T47D (cell line): ENCODE measurements at regions not wholly inside any gene's neighbourhood (a gene's known extent, or its start where the extent isn't known, plus 50 kb on each side); places are given as distances from the start of the nearest gene placed in this dataset.
A peak's percentile ranks its signal among the peaks of the same experiment; 100 is the strongest.

ENCODE experiments used
- DNase-seq, 2 experiments: peaks; one replicate each; pipeline versions ENCODE4 v3.0.0 to v3.0.0-alpha.2; 2011 to 2012; ENCODE audit warnings: low read depth in 1 of 2, low spot score in 1 of 2
- JUND ChIP-seq: IDR thresholded peaks from 2 replicates; pipeline ENCODE4 v1.6.1; 2012; ENCODE audit warnings: low read depth
- in situ Hi-C: cut with HindIII; loops from 2 replicates; pipeline ENCODE4 v1.10.0; 2016; ENCODE audit warnings: low sequenced_read_pairs, low pct_unique_long_range_greater_than_20kb

DNA sequence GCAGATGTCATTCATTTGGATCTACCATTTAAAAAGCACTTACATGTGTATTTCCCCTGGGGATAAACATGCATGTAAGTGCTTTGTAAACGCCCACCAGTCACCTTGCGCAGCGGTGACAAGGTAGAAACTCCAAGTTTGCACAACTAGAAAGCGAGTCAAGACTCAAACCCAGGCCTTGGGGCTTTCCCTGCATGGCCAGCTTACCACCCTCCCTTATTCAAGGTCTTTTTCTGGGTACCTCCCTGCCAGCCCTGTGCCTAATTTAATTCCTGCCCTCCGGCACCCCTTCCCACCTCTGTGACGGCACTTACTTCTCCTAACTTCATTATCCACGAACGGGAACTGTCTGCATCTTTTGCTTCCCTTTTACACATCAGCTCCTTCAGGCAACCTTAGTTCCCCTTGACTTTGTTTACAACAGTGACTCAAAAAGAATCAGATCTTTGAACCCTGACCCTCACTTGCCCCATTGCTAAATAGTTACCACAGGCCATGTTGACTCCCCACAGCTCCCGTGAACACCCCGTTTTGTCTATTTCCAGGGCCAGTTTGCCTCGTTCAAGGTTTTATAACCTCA is 138.3 kb upstream of the ETS2 start:
- no peak for TF ChIP-seq JUND
- no peak for DNase-seq
- in situ Hi-C loops, result no loop called here

DNA sequence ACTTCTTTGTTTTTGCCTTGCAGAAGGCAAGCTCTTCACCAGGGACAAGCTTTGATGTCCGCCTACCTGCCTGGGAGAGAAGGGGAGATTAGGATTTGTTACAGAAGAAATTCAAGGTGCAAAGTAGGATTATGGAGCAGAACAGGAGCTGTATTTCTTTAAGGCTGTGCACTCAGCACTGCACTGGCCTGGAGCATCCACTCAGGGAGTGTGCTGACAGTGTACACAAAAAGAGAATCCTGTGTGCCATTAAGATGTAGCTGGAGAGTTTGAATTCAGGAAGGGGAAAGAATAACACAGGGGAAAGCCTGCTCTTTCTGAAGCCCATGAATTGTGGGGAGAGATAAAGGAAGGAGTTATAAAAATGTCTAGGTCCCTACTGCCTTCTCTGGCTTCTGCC is 137.7 kb upstream of the ETS2 start:
- DNase-seq, result no peak
- no peak for TF ChIP-seq JUND
- in situ Hi-C loops, result no loop called here

DNA sequence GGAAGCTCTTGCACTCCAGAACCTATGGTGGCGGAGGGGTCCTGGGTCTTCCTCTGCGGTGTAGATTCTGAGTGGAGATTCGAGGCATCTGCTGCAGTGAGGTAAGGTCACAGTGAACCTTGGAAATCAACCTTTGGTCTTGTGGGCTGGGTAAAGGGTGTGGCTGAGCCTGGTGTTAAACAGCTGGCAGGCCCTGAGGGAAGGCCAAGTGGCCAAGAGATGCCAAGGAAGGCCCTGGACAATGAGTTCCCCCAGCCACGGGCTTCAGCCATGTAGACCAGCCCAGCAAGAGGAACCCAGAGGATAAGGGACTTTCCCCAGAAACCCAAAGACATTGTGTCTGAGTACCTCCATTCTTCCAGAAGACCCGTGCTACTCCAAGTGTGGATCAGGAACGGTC is 137.2 kb upstream of the ETS2 start:
- TF ChIP-seq JUND, result no peak
- in situ Hi-C loops, result no loop called here
- no peak for DNase-seq

DNA sequence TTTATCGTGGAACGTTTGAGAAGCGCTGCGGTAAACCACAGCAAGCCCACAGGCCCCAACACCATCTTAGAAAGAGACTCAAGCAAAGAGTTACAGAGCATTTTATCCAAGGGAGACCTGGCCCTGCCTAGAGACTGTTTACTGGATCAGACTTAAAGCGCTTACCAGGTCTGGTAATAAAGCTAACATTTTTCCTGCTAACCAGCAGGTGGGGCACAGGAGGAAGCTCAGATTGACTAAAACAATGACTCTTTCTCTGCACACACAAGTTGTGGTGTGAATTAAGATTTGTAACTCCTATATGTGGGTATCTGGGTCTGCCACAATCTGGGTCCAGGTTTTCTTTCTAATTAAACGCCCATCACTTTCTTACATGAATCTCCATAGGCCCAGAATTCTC is 136.5 kb upstream of the ETS2 start:
- DNase-seq, result peak; percentile 37 to 51
- no peak for TF ChIP-seq JUND
- in situ Hi-C loops, result no loop called here

DNA sequence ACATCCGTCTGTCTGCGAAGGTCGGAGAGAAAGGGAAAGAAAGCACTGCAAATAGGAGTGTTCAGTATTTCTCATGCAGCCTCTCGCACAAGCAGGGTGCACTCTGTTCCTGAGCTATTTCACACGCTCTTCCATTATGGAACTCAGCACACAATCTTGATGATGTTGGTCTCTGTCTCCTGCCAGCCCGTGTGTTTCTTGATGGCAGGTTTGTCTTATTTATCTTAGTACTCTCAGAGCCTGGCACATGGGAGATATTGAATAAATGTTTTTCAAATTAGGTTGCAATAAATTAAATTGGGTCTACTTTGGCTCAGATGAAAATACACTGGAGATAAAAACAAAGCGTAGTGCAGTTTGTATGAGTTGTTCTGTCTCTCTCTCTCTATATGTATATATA is 134.9 kb upstream of the ETS2 start:
- in situ Hi-C loops, result no loop called here
- DNase-seq, result no peak
- no peak for TF ChIP-seq JUND

DNA sequence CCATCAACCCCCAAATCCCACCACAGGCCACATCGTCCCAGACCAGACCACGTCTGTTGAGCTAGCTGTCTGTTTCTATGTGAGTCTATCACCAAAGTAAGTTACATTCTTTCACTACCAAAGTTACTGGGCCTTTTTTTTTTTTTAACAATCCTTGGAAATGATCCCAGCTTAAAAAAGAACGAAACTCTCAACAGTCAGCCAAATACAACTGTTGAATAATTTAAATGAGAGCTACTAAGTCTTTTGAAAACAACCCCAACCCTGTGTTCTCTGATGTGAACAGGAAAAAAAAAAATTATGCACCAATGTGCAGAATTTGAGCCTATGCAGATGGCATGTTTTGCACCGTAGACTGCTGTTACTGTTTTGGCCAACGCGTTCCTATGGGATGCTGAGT is 134.0 kb upstream of the ETS2 start:
- no peak for DNase-seq
- no peak for TF ChIP-seq JUND
- in situ Hi-C loops, result no loop called here

DNA sequence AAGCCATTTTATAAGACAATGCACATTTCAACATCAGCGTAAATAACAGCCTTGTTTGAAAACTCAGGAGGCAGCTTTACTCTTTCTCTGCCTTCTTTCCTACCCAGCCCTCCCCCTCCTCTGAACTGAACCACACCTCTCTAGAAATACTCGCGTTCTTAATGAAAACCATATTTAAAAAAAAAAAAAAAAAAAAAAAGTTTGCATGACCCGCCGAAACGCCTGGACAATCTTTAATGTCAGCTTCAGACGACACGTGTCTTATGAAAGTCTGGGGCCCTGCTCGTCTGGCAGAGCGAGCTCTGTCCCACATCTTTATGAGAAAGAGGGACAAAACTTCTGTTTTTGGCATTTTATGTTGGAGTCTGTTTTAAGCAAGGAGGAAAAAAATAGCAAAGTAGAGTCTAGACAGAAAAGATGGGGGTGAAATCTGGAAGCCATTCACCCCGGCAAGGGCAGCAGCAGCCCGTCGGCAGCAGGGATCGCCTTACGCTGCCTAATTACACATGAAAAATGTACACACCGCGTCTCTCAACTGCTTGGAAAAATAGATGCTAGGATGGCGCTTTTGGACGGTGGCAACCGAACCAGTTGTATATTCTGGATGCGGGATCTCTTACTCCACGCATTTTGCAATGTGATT is 130.4 kb upstream of the ETS2 start:
- in situ Hi-C loops, result no loop called here
- TF ChIP-seq JUND, result no peak
- DNase-seq, result no peak

DNA sequence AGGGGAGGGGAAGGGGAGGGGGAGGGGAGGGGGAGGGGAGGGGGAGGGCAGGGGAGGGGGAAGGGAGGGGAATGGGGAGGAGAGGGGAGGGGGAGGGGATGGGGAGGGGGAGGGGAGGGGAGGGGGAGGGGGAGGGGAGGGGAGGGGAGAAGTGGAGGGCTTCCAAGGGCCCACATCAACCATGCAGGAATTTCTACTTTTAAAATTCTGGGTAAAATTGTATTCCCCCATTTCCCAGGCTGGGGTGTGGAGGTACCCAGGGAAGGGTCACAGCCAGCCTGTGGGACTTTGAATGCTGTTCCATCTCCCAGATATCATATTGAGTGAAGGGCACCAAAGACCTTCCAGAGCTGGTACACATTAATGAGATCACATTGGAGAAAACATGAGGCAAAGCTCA is 126.9 kb upstream of the ETS2 start:
- DNase-seq, result no peak
- no peak for TF ChIP-seq JUND
- in situ Hi-C loops, result no loop called here

DNA sequence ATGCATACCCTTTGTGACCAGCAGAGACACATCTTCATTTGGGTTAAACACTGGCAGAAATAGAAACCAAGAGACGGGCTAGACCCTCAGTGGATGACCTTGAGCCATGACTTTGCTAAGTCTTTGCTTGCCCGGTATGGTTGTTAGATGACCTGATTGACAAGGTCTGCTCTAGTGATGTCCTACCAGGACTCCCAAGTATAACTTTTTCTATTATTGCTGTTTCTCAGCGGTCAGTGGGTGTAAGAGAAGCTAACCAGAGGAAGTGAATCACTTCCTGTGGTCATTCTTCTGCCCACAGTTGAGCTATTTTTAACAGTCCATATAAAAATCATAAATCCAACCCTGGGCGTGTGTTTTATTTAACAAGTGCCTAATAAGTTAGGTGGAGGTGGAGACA is 126.2 kb upstream of the ETS2 start:
- DNase-seq, result no peak
- in situ Hi-C loops, result no loop called here
- TF ChIP-seq JUND, result no peak

DNA sequence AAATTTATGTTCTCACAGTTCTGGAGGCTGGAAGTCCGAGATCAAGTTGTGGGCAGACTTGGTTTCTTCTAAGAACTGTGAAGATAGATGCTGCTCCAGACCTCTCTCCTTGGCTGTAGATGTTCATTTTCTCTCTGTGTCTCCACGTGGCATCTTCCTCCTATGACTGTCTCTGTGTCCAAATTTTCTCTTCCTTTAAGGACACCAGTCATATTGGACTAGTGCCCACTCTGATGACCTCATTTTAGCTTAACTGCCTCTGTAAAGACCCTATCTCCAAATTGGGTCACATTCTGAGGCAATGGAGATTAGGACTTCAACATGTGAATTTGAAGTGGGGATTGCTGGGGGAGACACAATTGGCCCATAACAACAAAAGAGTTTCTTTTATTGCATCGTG is 125.3 kb upstream of the ETS2 start:
- no peak for DNase-seq
- TF ChIP-seq JUND, result no peak
- in situ Hi-C loops, result no loop called here

DNA sequence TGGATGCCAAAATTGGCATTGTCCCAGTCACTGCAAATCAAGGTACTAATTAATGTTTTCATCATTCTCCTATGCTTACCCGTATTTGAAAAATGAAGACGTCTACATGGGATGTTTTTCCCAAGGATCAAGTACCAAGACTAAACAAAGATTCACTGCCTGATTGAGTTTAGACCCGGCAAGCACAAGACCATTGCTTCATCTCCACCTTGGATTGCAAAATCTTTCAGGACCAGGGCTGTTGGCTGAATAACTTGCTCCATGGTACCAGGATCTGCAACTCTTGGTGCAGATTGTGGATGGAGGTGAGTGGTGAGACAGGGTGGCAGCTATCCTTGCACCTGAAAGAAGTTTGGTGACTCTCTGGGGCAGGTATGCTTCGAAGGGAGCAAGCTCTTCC is 122.5 kb upstream of the ETS2 start:
- in situ Hi-C loops, result no loop called here
- TF ChIP-seq JUND, result no peak
- DNase-seq, result no peak

DNA sequence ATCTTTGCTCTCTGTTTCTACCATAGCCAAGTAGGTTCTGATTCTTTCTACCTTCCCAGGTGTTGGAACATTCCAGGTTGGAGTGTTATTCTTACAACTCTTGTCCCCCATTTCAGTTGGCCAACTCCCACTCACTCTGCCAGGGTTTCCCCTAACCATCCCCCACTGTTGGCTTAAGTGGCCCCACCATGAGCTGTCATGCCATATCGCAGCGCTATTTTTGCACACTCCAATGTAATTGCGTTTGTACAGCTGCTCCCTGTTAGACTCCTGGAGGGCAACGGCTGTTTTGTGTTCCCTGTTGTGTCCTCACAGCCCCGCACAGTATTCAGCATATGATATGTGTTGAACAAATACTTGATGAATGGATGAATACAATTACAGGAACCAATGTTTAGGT is 117.7 kb upstream of the ETS2 start:
- no peak for DNase-seq
- in situ Hi-C loops, result no loop called here
- TF ChIP-seq JUND, result no peak

DNA sequence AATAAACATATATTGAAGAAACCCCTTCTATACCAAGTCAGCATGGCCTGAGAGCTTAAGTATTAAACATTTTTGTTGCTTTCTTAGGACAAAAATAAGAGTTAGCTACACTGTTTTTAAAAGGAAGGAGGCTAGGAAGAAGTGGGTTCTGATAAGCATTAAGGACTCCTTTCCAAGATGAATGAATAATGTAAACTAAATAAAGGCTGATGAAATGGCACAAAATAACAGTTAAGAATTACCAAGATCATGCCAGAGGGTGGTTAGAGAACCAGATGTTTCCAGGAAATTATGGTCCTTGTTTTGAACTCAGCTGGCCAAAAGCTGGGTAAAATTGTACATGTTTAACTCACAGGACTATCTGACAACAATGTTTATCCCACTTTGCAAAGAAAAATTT is 114.1 kb upstream of the ETS2 start:
- no peak for TF ChIP-seq JUND
- in situ Hi-C loops, result no loop called here
- no peak for DNase-seq

DNA sequence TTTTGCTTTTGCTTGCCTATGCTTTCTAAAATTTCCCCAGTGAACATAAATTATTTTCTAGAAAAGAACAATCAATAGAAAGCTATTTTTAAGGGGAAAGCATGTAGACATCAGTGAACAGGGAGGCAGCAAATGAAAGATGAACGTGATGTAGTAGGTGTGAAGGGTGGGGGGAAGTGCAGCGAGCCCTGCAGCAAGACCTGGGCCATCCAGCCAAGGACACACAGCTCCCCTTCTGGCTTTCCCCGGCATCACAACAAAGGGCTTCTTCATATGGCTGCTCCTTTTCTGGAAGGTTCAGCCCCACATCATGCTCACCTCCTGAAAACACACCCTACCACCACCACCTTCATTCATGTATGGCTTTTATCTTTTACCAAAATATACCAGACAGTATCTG is 109.2 kb upstream of the ETS2 start:
- DNase-seq, result no peak
- in situ Hi-C loops, result no loop called here
- no peak for TF ChIP-seq JUND
